LNCAP (cell line): ENCODE measurements at regions not wholly inside any gene's neighbourhood (a gene's known extent, or its start where the extent isn't known, plus 50 kb on each side); places are given as distances from the start of the nearest gene placed in this dataset.

Experiments used
- CTCF ChIP-seq: fragments of 450-650 bp; IDR thresholded peaks from 2 replicates; pipeline ENCODE4 v1.5.1; 2017; ENCODE audit warnings: mild to moderate bottlenecking

GRCh38 chr7:41331194-41331593 lies 371.7 kb downstream of the INHBA start:
- no peak for TF ChIP-seq CTCF

GRCh38 chr7:41328544-41328943 lies 374.3 kb downstream of the INHBA start:
- no peak for TF ChIP-seq CTCF

GRCh38 chr7:41328131-41328530 lies 374.8 kb downstream of the INHBA start:
- no peak for TF ChIP-seq CTCF

GRCh38 chr7:41326616-41327015 lies 376.3 kb downstream of the INHBA start:
- no peak for TF ChIP-seq CTCF

GRCh38 chr7:41323806-41324205 lies 379.1 kb downstream of the INHBA start:
- no peak for TF ChIP-seq CTCF

- no peak for TF ChIP-seq CTCF
Observed at GRCh38 chr7:41319581-41319980, 383.3 kb downstream of the INHBA start.

- no peak for TF ChIP-seq CTCF
Observed at GRCh38 chr7:41316410-41316809, 386.5 kb downstream of the INHBA start.

GRCh38 chr7:41315764-41316163 lies 387.1 kb downstream of the INHBA start:
- TF ChIP-seq CTCF, result peak; percentile 34; the same call in 1 of the 2 replicates
